Stimulated activated CD4-positive, alpha-beta T cell treated with anti-CD3 and anti-CD28 coated beads, Interleukin-2, amount 100 ng/mL, for 48 hours (primary cell): ENCODE measurements at regions not wholly inside any gene's neighbourhood (a gene's known extent, or its start where the extent isn't known, plus 50 kb on each side); places are given as distances from the start of the nearest gene placed in this dataset.
A peak's percentile ranks its signal among the peaks of the same experiment; 100 is the strongest.
"Not testable (repeated sequence)": the region's sequence is repeated elsewhere in the genome, so short reads cannot be mapped to it uniquely, and the experiment has no call there.

Experiments
- DNase-seq, 2 donors: peaks; one replicate each; pipeline ENCODE4 v3.0.0-alpha.2; 2020

- no peak for DNase-seq
Observed at GRCh38 chr5:160479220-160479619, 57.6 kb downstream of the PTTG1 start.

DNA sequence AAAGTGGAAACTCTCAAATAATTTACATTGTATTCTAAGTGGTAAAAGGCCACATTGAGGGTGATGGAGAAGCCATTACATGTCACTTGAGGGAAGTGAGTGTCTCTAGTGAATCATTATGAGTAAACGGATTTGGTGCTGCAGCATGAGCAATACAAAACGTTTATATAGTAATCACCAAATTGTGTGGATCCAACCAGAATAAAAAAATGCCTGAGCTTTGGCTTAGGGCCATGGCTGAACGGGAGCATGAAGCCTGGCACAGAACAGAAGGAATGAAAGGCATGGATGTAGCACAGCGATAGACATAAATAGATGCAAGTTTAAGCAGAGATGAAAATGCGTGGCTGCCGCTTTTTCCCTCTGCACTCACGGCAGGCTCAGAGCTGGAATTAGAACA is 58.3 kb downstream of the PTTG1 start:
- no peak for DNase-seq

DNA sequence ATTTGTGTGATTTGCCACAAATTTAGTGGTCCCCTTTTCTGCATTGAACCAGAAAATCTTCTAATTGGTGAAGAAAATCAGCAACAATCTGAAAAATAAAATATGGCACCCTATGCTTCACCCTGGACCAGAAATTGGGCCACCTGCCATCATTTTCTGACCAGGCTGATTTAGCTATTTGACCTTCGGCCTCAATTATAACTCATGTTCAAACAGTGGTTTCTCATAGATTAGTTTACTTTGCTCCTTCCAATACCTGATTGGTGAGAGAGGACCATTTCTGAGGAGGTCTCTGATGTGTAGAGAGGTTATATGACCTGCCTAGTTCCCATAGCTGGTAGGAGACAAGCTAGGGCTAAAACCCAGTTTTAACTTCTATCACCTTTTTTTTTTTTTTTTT is 59.0 kb downstream of the PTTG1 start:
- DNase-seq: no peak

GRCh38 chr5:160484678-160485077 is 63.0 kb downstream of the PTTG1 start:
- no peak for DNase-seq

GRCh38 chr5:160485364-160485969 is 63.8 kb downstream of the PTTG1 start:
- DNase-seq: no peak

GRCh38 chr5:160486573-160486972 is 64.9 kb downstream of the PTTG1 start:
- DNase-seq: no peak

- no peak for DNase-seq
Observed at GRCh38 chr5:160488394-160489325, 67.0 kb downstream of the PTTG1 start.

GRCh38 chr5:160491438-160491837 is 69.8 kb downstream of the PTTG1 start:
- no peak for DNase-seq

DNA sequence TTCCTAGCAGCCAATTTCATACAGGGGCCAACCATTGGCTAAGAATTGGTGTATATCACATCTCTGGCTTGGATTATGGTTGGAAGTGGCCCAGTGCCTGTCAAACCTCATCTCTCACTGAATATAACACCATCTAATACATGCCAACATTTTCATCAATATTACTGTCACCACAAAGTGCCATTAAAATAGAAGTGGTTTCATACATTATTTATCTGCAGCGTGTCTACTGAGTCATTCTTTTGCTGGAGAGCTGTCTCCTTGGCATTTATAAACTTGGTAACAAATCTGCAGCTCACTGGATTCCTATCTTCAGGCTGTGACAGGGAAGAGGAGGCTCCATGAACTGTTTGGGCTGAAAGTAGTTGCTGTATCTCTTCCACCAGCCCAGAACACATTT is 70.9 kb downstream of the PTTG1 start:
- DNase-seq: no peak

DNA sequence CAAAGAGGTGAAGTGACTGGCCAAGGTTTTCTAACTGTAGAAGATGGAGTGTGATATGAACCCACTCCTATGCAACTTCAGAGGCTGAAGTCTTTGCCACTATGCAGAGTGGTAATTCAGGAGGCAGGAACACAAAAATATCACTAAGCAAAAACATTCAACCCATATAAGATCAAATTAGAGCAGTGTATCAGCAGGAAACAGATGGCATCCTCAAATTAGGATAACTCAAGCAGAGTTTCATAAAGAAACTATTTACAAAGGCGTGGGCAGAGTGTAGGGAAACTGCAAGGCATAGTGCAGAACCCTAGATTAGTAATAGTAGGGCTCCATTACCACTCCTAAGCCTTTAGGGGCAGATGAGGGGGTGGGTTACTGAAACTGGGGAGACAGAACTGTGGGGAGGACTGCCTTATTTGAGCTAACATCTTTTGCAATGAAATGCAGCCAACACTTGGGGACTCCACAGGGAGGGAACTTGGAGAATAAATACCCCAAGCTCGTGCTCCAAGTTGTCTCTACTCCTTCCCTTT is 72.2 kb downstream of the PTTG1 start:
- DNase-seq: no peak

DNA sequence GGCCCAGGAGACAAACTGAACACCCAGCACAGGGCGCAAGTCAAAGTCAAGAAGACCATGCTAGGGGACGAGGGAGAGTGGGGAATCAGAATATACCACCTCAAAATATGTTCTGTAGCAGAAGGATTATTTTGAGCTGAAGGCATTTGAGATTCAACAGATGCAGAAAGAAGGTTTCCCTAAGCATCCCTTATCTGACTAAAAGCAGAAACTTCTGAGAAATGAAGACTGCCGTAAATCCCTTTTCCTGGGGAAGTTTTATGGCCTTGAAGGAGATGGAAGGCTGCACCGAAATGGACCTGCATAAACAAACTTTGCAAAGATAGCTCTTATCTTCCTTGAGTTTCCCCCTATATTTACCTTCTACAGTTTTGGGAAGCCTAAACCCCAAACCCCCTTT is 72.8 kb downstream of the PTTG1 start:
- no peak for DNase-seq

- no peak for DNase-seq
Observed at GRCh38 chr5:160496334-160496733, 74.7 kb downstream of the PTTG1 start.

- no peak for DNase-seq
Observed at GRCh38 chr5:160496784-160497183, 75.1 kb downstream of the PTTG1 start.

DNA sequence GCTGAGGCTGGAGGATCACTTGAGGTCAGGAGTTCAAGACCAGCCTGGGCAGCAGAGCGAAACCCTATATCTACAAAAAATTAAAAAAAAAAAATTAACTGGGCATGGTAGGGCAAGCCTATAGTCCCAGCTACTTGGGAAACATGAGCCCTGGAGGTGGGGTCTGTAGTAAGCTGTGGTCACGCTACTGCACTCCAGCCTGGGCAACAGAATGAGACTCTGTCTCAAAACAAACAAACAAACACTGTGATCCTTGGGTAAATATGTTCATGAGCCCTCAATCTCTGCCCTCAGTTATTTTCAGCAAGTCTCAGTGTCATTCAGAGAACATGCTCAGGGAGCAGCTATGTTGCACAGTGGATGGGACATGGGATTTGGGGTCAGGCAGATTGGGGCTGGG is 76.2 kb downstream of the PTTG1 start:
- no peak for DNase-seq

- not testable (repeated sequence) for DNase-seq
Observed at GRCh38 chr5:160498441-160499043, 76.9 kb downstream of the PTTG1 start.

DNA sequence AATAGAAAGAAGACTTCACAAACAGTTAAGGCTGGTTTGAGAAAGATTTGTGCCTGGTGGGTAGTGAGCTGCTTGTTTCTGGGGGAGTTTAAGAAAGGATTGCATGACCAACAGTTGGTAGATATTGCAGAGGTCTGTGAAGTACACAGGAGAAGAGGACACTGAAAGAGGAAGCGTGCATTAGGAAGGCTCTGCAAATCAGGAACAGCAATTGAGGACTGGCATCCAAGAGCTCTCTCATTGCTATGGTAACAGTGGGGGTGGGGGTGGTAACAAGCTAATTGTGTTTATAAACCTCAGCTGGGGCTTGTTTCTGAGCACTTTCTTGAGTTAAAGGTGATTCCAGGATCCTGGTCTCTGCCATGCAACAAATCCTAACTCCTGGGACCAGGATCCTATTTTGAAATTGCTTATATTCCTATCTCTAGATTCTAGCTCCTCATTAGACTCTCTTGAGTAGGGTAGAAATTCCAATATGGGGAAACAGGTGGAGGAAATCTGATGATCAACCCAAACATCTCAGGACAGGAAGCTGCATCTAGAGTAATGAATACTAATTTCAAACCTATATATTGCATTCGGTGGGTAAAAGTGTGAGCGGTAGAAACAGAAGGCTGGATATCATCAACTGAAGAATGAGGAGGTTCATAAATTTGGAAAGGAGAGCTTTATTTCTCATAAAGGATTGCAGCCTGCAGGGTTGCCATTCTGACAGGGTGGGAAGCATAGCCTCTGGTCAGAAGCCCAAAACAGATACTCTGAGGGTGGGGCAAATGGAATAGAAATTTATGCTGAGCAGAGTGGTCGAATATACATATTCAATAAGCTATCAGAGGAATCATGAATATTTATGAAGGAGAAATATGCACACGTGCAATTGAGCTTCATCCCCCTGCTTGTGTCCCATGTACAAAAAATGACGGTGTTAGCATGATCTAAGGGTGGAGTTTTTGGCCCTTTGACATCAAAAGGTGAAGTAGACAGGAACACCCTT is 79.4 kb downstream of the PTTG1 start:
- no peak for DNase-seq

DNA sequence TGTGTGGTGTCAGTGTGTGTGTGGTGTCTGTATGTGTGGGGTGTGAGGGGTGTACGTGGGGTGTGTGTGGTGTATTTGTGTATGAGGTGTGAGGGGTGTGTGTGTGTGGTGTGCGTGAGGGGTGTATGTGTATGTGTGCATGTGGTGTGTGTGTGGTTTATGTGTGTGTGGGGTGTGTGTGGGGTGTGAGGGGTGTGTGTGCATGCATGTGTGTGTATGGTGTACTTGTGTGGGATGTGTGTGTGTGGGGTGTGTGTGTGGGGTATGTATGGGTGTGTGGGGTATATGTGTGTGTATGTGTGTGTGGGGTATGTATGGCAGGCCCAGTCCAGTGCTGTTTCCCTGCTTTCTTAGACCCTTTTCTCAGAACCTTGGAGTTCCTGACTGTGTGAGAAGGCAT is 83.3 kb downstream of the PTTG1 start:
- no peak for DNase-seq

DNA sequence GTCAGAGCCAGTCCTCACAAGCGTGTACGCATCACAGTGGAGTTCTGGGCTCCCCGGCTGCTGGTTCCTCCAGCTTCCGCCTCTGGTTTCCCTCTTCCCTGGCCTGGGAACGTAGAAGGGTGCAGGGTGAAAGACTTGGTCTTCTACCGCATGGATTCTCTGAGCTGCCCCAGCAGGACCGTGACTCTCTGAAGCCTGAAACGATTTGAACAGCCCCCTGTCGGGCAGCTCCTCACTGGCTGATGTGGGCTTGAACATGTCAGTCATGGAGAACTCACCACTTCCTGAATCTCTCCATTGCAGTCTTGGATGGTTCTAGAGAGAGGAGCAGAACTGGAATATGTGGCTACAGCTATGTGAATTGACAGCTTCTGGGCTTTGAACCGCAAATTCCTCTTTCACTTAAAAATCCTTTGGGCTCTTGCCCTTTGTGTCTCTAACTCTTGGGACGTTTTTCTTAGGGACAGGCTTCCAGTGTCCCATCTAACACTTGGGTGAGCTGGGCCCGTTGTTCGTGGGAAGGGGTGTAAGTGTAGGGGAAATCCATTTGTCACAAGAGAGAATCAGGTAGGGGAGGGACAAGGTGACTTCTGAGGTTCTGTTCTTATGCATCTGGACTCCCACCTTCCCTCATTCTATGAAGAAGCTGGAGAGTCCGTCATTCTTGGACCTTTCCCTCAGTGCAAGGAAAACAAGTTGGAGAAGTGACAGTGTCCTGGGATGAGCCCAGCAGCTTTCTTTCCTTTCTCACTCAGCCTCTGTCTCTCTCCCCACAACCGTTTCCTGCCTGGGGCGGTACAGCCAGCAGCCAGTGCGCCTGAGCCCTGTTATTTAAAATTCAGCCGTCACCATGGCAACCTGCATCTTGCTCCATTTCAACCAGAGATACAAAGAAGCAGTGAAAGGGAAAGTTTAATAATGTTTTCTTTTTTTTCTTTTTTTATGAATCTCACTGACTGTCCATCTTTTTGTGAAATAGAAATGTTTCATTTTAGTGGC is 84.7 kb downstream of the PTTG1 start:
- DNase-seq: peak; percentile 53 to 56

- peak in 1 of 2 donors; percentile 34 for DNase-seq
Observed at GRCh38 chr5:160507221-160507721, 85.6 kb downstream of the PTTG1 start.

GRCh38 chr5:160508780-160509361 is 87.2 kb downstream of the PTTG1 start:
- DNase-seq: peak; percentile 51 to 52
